Activated T-cell treated with anti-CD3 and anti-CD28 coated beads, Interleukin-2, amount 50 U/mL, for 24 hours (primary cell): ENCODE measurements at regions not wholly inside any gene's neighbourhood (a gene's known extent, or its start where the extent isn't known, plus 50 kb on each side); places are given as distances from the start of the nearest gene placed in this dataset.
"Not testable (repeated sequence)": the region's sequence is repeated elsewhere in the genome, so short reads cannot be mapped to it uniquely, and the experiment has no call there.

Experiments
- DNase-seq: peaks from one replicate; pipeline ENCODE4 v3.0.0-alpha.2; 2020
- H3K27ac Mint-ChIP-seq: 2 replicates; pipeline ENCODE4 v1.8.0; 2020; ENCODE audit warnings: mild to moderate bottlenecking, mixed read lengths
- H3K27me3 Mint-ChIP-seq: 2 replicates; pipeline ENCODE4 v1.8.0; 2020; ENCODE audit warnings: mixed read lengths
- H3K36me3 Mint-ChIP-seq: 2 replicates; pipeline ENCODE4 v1.8.0; 2020; ENCODE audit warnings: low read depth, mixed read lengths
- H3K4me1 Mint-ChIP-seq: 2 replicates; pipeline ENCODE4 v1.8.0; 2020; ENCODE audit warnings: low read depth, mixed read lengths
- H3K4me3 Mint-ChIP-seq: 2 replicates; pipeline ENCODE4 v1.8.0; 2020; ENCODE audit warnings: mild to moderate bottlenecking, moderate library complexity, mixed read lengths
- H3K9me3 Mint-ChIP-seq: 2 replicates; pipeline ENCODE4 v1.8.0; 2020; ENCODE audit warnings: mixed read lengths

GRCh38 chr13:111664696-111665095 is 344.3 kb downstream of the TEX29 start:
- peaks cover 5% of the 10 kb centered on the region for H3K27me3 Mint-ChIP-seq
- H3K27ac Mint-ChIP-seq: no peak overlapping the region
- H3K4me1 Mint-ChIP-seq: no peaks in the 10 kb centered on the region
- no peaks in the 10 kb centered on the region for H3K9me3 Mint-ChIP-seq
- no peak for DNase-seq
- H3K4me3 Mint-ChIP-seq: no peak overlapping the region
- no peaks in the 10 kb centered on the region for H3K36me3 Mint-ChIP-seq

DNA sequence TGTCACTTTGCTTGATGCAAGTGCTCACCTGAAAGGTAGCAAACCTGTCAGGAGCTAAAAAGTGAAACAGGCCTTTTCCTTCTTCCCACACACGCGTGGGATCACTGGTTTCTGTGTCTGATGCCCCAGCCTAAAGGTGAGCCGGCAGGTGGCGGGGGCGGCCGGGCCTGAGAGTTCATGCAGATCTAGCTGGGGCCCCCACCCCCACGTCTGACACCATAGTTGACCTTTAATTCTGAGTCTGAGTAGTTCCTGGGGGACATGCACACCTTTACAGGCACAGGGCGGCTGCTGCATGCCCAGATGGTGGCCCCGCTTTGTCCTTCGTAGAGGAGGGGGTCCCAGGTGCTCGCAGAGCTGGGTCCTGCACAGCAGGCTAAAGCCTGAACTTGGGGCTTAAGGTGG is 345.3 kb downstream of the TEX29 start:
- DNase-seq: no peak
- peaks cover 5% of the 10 kb centered on the region for H3K27me3 Mint-ChIP-seq
- H3K9me3 Mint-ChIP-seq: no peaks in the 10 kb centered on the region
- no peak overlapping the region for H3K27ac Mint-ChIP-seq
- H3K4me3 Mint-ChIP-seq: no peak overlapping the region
- H3K36me3 Mint-ChIP-seq: no peaks in the 10 kb centered on the region
- H3K4me1 Mint-ChIP-seq: no peaks in the 10 kb centered on the region

DNA sequence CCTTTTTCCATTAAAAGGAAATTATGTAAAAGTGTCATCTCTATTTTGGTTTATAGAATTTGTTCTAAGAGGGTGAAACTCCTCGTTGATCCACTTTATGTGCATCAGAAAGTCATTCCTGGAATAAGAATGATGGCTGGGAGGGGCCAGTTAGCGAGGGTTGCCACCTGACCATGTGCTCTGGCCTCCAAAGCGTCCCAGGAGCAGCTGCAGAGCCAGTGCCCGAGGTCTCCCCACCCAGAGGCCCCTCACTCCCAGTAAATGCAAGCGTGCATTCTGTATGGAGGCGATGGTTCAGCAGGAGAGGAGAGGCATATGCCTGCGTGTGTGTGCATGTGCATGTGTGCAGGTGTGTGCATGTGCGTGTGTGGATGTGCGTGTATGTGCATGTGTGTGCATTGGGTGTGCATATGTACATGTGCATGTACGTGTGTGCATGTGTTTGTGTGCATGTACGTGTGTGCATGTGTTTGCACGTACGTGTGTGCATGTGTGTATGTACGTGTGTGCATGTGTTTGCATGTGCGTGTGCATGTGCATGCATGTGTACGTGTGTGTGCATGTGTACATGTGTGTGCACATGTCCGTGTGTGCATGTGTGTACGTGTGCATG is 345.8 kb downstream of the TEX29 start:
- H3K36me3 Mint-ChIP-seq: no peaks in the 10 kb centered on the region
- H3K4me3 Mint-ChIP-seq: no peak overlapping the region
- no peaks in the 10 kb centered on the region for H3K9me3 Mint-ChIP-seq
- DNase-seq: no peak
- H3K27me3 Mint-ChIP-seq: peaks cover 5% of the 10 kb centered on the region
- H3K4me1 Mint-ChIP-seq: no peaks in the 10 kb centered on the region
- H3K27ac Mint-ChIP-seq: no peak overlapping the region

DNA sequence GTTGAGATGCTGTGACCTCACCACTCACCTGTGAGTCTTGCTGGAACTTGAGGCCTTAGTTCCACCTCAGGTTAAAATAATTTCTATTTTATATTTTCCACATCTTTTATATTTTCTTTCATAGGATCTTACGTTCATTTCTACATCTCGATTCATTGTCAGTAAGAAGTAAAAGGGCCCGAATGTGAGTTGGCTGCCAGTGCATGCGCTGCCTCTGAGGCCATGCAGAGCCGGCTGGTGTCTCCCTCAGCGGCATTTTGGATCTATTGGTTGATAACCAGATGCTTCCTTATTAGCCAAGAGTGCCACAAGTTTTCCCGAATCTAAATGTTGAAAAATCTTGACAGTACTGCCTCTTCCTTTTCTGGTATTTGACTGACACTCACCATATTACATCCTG is 347.3 kb downstream of the TEX29 start:
- H3K36me3 Mint-ChIP-seq: no peaks in the 10 kb centered on the region
- no peak overlapping the region for H3K4me3 Mint-ChIP-seq
- no peaks in the 10 kb centered on the region for H3K27me3 Mint-ChIP-seq
- no peaks in the 10 kb centered on the region for H3K4me1 Mint-ChIP-seq
- H3K9me3 Mint-ChIP-seq: no peaks in the 10 kb centered on the region
- H3K27ac Mint-ChIP-seq: no peak overlapping the region
- no peak for DNase-seq

GRCh38 chr13:111668451-111668850 is 348.0 kb downstream of the TEX29 start:
- no peak overlapping the region for H3K27ac Mint-ChIP-seq
- H3K9me3 Mint-ChIP-seq: no peaks in the 10 kb centered on the region
- no peaks in the 10 kb centered on the region for H3K27me3 Mint-ChIP-seq
- no peak for DNase-seq
- no peaks in the 10 kb centered on the region for H3K4me1 Mint-ChIP-seq
- no peaks in the 10 kb centered on the region for H3K36me3 Mint-ChIP-seq
- H3K4me3 Mint-ChIP-seq: no peak overlapping the region

- H3K9me3 Mint-ChIP-seq, H3K4me3 Mint-ChIP-seq, H3K4me1 Mint-ChIP-seq, H3K36me3 Mint-ChIP-seq, H3K27me3 Mint-ChIP-seq, DNase-seq, H3K27ac Mint-ChIP-seq: not testable (repeated sequence)
Observed at GRCh38 chr13:111672198-111672597, 351.8 kb downstream of the TEX29 start.

DNA sequence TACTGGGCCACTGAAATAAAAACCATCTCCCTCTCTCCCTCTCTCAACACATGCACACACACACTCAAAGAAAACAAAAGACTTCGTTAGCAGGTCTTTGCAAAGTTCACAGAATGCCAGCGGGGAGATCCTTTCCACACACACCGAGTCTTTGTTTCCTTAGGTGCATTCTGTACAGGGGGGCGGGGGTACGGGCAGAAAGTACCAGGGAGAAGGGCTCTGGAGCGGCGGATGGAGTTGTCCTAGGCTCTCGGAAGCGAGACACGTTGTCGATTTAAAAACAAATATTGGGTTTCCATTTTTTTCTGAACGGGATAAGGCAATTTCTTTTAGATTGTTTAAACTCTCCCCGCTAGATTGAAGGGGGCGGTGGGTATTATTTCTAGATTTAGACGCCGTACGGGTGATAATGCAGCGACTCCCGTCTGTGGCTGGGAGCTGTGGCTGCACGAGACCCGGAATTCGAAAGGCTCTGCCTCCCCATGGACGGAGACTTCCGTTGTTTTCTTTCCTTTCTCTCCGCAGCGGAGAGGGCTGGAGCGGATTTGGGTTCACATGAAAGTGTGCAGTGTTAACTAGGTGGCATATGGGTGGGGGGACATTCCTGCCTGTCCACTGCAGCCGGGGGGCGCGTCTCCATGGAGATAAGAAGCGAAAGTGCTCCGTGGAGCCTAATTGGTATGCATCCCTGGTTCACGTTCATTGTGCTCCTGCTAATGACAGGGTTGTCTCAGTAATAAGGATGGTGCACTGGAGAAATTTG is 357.9 kb downstream of the TEX29 start:
- not testable (repeated sequence) for DNase-seq, H3K4me1 Mint-ChIP-seq, H3K4me3 Mint-ChIP-seq, H3K9me3 Mint-ChIP-seq, H3K27ac Mint-ChIP-seq, H3K27me3 Mint-ChIP-seq, H3K36me3 Mint-ChIP-seq

DNA sequence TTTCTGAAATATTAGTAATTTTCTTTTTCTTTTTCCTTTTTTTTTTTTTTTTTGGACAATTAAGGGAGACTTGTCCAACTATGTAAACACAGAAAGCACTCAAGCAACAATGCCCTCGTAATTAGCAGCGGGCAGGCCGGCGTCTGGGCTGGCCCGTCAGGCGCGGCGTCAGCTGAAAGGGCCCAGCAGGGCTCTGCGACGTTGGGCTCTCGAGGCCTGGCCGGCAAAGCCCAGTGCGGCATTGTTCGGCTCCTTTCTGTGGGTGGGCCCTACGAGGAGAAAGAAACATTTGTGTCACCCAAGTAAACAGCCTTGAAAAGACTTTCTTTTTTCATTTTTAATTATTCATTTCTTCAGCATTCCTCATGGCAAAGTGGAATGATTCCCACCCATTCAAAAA is 359.2 kb downstream of the TEX29 start:
- not testable (repeated sequence) for H3K36me3 Mint-ChIP-seq, H3K4me1 Mint-ChIP-seq, H3K27me3 Mint-ChIP-seq, DNase-seq, H3K4me3 Mint-ChIP-seq, H3K27ac Mint-ChIP-seq, H3K9me3 Mint-ChIP-seq

GRCh38 chr13:111680100-111680499 is 359.7 kb downstream of the TEX29 start:
- not testable (repeated sequence) for H3K9me3 Mint-ChIP-seq, H3K4me1 Mint-ChIP-seq, DNase-seq, H3K4me3 Mint-ChIP-seq, H3K36me3 Mint-ChIP-seq, H3K27ac Mint-ChIP-seq, H3K27me3 Mint-ChIP-seq

DNA sequence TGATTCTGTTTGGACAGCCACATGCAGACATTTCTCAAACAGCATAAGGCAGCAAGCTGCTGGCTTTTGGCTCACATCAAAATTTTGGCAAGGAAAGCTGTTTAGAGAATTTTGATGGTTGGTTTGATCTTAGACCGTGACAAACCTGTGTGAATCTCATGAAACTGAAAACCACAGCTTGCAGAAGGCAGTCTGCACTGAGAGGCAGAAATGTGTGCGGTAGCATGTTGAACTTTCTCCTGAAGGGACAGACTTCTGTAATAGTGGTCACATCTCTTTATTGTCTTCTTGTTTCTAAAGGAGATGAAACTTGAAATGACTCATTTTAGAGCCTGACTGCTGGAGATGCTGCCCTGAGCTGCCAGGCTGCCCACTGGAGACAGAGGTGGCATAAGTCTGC is 371.6 kb downstream of the TEX29 start:
- not testable (repeated sequence) for H3K27me3 Mint-ChIP-seq, H3K36me3 Mint-ChIP-seq, DNase-seq, H3K9me3 Mint-ChIP-seq, H3K27ac Mint-ChIP-seq, H3K4me3 Mint-ChIP-seq, H3K4me1 Mint-ChIP-seq

- H3K36me3 Mint-ChIP-seq, DNase-seq, H3K4me3 Mint-ChIP-seq, H3K27me3 Mint-ChIP-seq, H3K27ac Mint-ChIP-seq, H3K9me3 Mint-ChIP-seq, H3K4me1 Mint-ChIP-seq: not testable (repeated sequence)
Observed at GRCh38 chr13:111696121-111696520, 370.8 kb upstream of the SOX1 start.

- not testable (repeated sequence) for H3K27me3 Mint-ChIP-seq, H3K9me3 Mint-ChIP-seq, H3K27ac Mint-ChIP-seq, H3K4me3 Mint-ChIP-seq, DNase-seq, H3K36me3 Mint-ChIP-seq, H3K4me1 Mint-ChIP-seq
Observed at GRCh38 chr13:111702059-111702458, 364.9 kb upstream of the SOX1 start.
